ENCODE measurements at regions not wholly inside any gene's neighbourhood (a gene's known extent, or its start where the extent isn't known, plus 50 kb on each side); places are given as distances from the start of the nearest gene placed in this dataset.

- no peaks in the 10 kb centered on the region for H3K4me1 ChIP-seq
- intact Hi-C loops (cut with DNase I; ENCODE audit: low total_unique reads): no loop called here
- no peaks in the 10 kb centered on the region for H3K9me3 ChIP-seq
- no peak overlapping the region for H3K27ac ChIP-seq
- no peaks in the 10 kb centered on the region for H3K36me3 ChIP-seq
- no peak overlapping the region for H3K4me3 ChIP-seq
- WGBS, 5 donors: 79 to 94% (median 88%) methylated on average over 2 of the region's 2 CpGs
- TF ChIP-seq POLR2AphosphoS5 (IDR thresholded peaks at IDR 0.05): no peak
- TF ChIP-seq EP300 (IDR thresholded peaks at IDR 0.05): no peak
- TF ChIP-seq POLR2A (IDR thresholded peaks at IDR 0.05): no peak
- no peak for TF ChIP-seq CTCF (IDR thresholded peaks at IDR 0.05)
- no peak for DNase-seq
- H3K27me3 ChIP-seq: peaks cover 0 to 4% (median 0%) of the 10 kb centered on the region in 3 donors
Observed at GRCh38 chr10:28858646-28859045, 181.3 kb downstream of the BAMBI start.

- no peaks in the 10 kb centered on the region for H3K36me3 ChIP-seq
- H3K4me3 ChIP-seq: no peak overlapping the region
- no peak for DNase-seq
- TF ChIP-seq POLR2AphosphoS5 (IDR thresholded peaks at IDR 0.05): no peak
- no peak for TF ChIP-seq EP300 (IDR thresholded peaks at IDR 0.05)
- TF ChIP-seq CTCF (IDR thresholded peaks at IDR 0.05): no peak
- TF ChIP-seq POLR2A (IDR thresholded peaks at IDR 0.05): no peak
- 40 to 57% (median 57%) methylated on average over 5 of the region's 5 CpGs for WGBS, 5 donors
- H3K4me1 ChIP-seq: no peaks in the 10 kb centered on the region
- no peak overlapping the region for H3K27ac ChIP-seq
- H3K9me3 ChIP-seq: no peaks in the 10 kb centered on the region
- H3K27me3 ChIP-seq: peaks cover 0 to 4% (median 0%) of the 10 kb centered on the region in 3 donors
- intact Hi-C loops (cut with DNase I; ENCODE audit: low total_unique reads): no loop called here
Observed at GRCh38 chr10:28859791-28860190, 182.5 kb downstream of the BAMBI start.

- Histone ChIP-seq H3K4me1 (no peaks in the 10 kb centered on the region), H3K27me3 (peaks cover 0 to 4% (median 0%) of the 10 kb centered on the region in 3 donors), H3K27ac (no peak overlapping the region), H3K9me3 (no peaks in the 10 kb centered on the region), H3K36me3 (no peaks in the 10 kb centered on the region), H3K4me3 (no peak overlapping the region)
- intact Hi-C loops (cut with DNase I; ENCODE audit: low total_unique reads): no loop called here
- no peak for DNase-seq
- TF ChIP-seq POLR2A (IDR thresholded peaks at IDR 0.05) (no peak), EP300 (IDR thresholded peaks at IDR 0.05) (no peak), POLR2AphosphoS5 (IDR thresholded peaks at IDR 0.05) (no peak), CTCF (IDR thresholded peaks at IDR 0.05) (no peak)
- WGBS, 5 donors: 83 to 97% (median 92%) methylated on average over 2 of the region's 2 CpGs
Observed at GRCh38 chr10:28862219-28862618, 184.9 kb downstream of the BAMBI start.

GRCh38 chr10:28869606-28870201 is 192.4 kb downstream of the BAMBI start:
- Histone ChIP-seq H3K9me3 (no peaks in the 10 kb centered on the region), H3K27me3 (no peaks in the 10 kb centered on the region), H3K4me1 (no peaks in the 10 kb centered on the region), H3K36me3 (no peaks in the 10 kb centered on the region), H3K27ac (no peak overlapping the region), H3K4me3 (no peak overlapping the region)
- TF ChIP-seq POLR2A (IDR thresholded peaks at IDR 0.05) (no peak), EP300 (IDR thresholded peaks at IDR 0.05) (no peak), CTCF (IDR thresholded peaks at IDR 0.05) (no peak), POLR2AphosphoS5 (IDR thresholded peaks at IDR 0.05) (no peak)
- no peak for DNase-seq
- 43 to 58% (median 51%) methylated on average over 5 of the region's 5 CpGs for WGBS, 5 donors
- intact Hi-C loops (cut with DNase I; ENCODE audit: low total_unique reads): no loop called here

All from stomach (tissue), 8 donors.